Cardiac muscle cell (in vitro differentiated cells and primary cell): ENCODE measurements at regions not wholly inside any gene's neighbourhood (a gene's known extent, or its start where the extent isn't known, plus 50 kb on each side); places are given as distances from the start of the nearest gene placed in this dataset.
"Not testable (repeated sequence)": the region's sequence is repeated elsewhere in the genome, so short reads cannot be mapped to it uniquely, and the experiment has no call there.

Experiments used
- DNase-seq, 2 donors: peaks; one replicate each; pipeline versions ENCODE4 v3.0.0 to v3.0.0-alpha.2; 2010 to 2017; ENCODE audit warnings: low read depth in 1 of 2, low spot score in 1 of 2
- H3K27ac ChIP-seq: fragments of 200-600 bp; sonication (generic); 2 replicates; pipeline ENCODE4 v1.5.1; 2016
- H3K27me3 ChIP-seq: fragments of 200-600 bp; sonication (generic); 2 replicates; pipeline ENCODE4 v1.6.0; 2016; ENCODE audit warnings: control low read depth
- H3K36me3 ChIP-seq: fragments of 200-600 bp; sonication (generic); 2 replicates; pipeline ENCODE4 v1.5.1; 2016; ENCODE audit warnings: control low read depth
- H3K4me1 ChIP-seq: fragments of 200-600 bp; sonication (generic); 2 replicates; pipeline ENCODE4 v1.8.1; 2017; ENCODE audit warnings: low read depth, mild to moderate bottlenecking, mixed run types
- H3K4me3 ChIP-seq: fragments of 200-600 bp; sonication (generic); 2 replicates; pipeline ENCODE4 v1.5.1; 2016; ENCODE audit warnings: mild to moderate bottlenecking
- H3K9me3 ChIP-seq: fragments of 200-600 bp; sonication (generic); 2 replicates; pipeline ENCODE4 v1.5.1; 2017; ENCODE audit warnings: low read depth, mild to moderate bottlenecking, control low read depth
- CTCF ChIP-seq: IDR thresholded peaks from 2 replicates; pipeline ENCODE4 v1.5.1; 2012; ENCODE audit warnings: low read depth, mild to moderate bottlenecking, low read length

GRCh38 chr17:6373599-6373998 is 61.3 kb downstream of the AIPL1 start:
- H3K4me1 ChIP-seq, H3K9me3 ChIP-seq, H3K27ac ChIP-seq, H3K36me3 ChIP-seq, DNase-seq, H3K27me3 ChIP-seq, H3K4me3 ChIP-seq: not testable (repeated sequence)

GRCh38 chr17:6366221-6366666 is 68.7 kb downstream of the AIPL1 start:
- no peak for TF ChIP-seq CTCF
- H3K27ac ChIP-seq: no peak overlapping the region
- no peaks in the 10 kb centered on the region for H3K27me3 ChIP-seq
- H3K4me1 ChIP-seq: no peaks in the 10 kb centered on the region
- no peak overlapping the region for H3K4me3 ChIP-seq
- no peak for DNase-seq
- H3K9me3 ChIP-seq: no peaks in the 10 kb centered on the region
- H3K36me3 ChIP-seq: no peaks in the 10 kb centered on the region

- Histone ChIP-seq H3K36me3 (no peaks in the 10 kb centered on the region), H3K4me3 (no peak overlapping the region), H3K27ac (no peak overlapping the region), H3K27me3 (no peaks in the 10 kb centered on the region), H3K4me1 (no peaks in the 10 kb centered on the region), H3K9me3 (no peaks in the 10 kb centered on the region)
- DNase-seq: peak in 1 of 2 donors; percentile 33
- TF ChIP-seq CTCF: no peak
These were observed 69.5 kb downstream of the AIPL1 start for GRCh38 chr17:6365200-6365943.

GRCh38 chr17:6361733-6362132 is 73.2 kb downstream of the AIPL1 start:
- Histone ChIP-seq H3K9me3 (no peaks in the 10 kb centered on the region), H3K4me3 (no peak overlapping the region), H3K27ac (no peak overlapping the region), H3K36me3 (no peaks in the 10 kb centered on the region), H3K4me1 (no peaks in the 10 kb centered on the region), H3K27me3 (no peaks in the 10 kb centered on the region)
- peak in 1 of 2 donors; percentile 38 for DNase-seq
- TF ChIP-seq CTCF: no peak

- H3K27ac ChIP-seq: no peak overlapping the region
- peaks cover 2% of the 10 kb centered on the region for H3K27me3 ChIP-seq
- no peaks in the 10 kb centered on the region for H3K9me3 ChIP-seq
- TF ChIP-seq CTCF: no peak
- no peak for DNase-seq
- no peaks in the 10 kb centered on the region for H3K36me3 ChIP-seq
- H3K4me3 ChIP-seq: no peak overlapping the region
- H3K4me1 ChIP-seq: no peaks in the 10 kb centered on the region
These were observed 76.8 kb downstream of the AIPL1 start for GRCh38 chr17:6358131-6358530.

GRCh38 chr17:6356562-6356961 is 78.4 kb downstream of the AIPL1 start:
- no peaks in the 10 kb centered on the region for H3K9me3 ChIP-seq

More at GRCh38 chr17:6356562-6356961, 78.4 kb downstream of the AIPL1 start:
- H3K36me3 ChIP-seq: no peaks in the 10 kb centered on the region
- no peak for DNase-seq
- H3K4me3 ChIP-seq: no peak overlapping the region
- H3K4me1 ChIP-seq: no peaks in the 10 kb centered on the region
- no peak overlapping the region for H3K27ac ChIP-seq
- H3K27me3 ChIP-seq: peaks cover 7% of the 10 kb centered on the region
- TF ChIP-seq CTCF: no peak
